Islet precursor cell (in vitro differentiated cells): ENCODE measurements at regions not wholly inside any gene's neighbourhood (a gene's known extent, or its start where the extent isn't known, plus 50 kb on each side); places are given as distances from the start of the nearest gene placed in this dataset.
"Not testable (repeated sequence)": the region's sequence is repeated elsewhere in the genome, so short reads cannot be mapped to it uniquely, and the experiment has no call there.

ENCODE experiments used
- DNase-seq: peaks from one replicate; pipeline ENCODE4 v3.0.0-alpha.2; 2018

- no peak for DNase-seq
Observed at GRCh38 chr16:54808890-54809289, 121.8 kb upstream of the IRX5 start.

GRCh38 chr16:54806881-54807360 is 123.7 kb upstream of the IRX5 start:
- no peak for DNase-seq

GRCh38 chr16:54806378-54806777 is 124.3 kb upstream of the IRX5 start:
- DNase-seq: no peak

- no peak for DNase-seq
Observed at GRCh38 chr16:54805648-54806047, 125.0 kb upstream of the IRX5 start.

- DNase-seq: no peak
Observed at GRCh38 chr16:54801057-54801844, 129.4 kb upstream of the IRX5 start.

- DNase-seq: no peak
Observed at GRCh38 chr16:54798267-54798666, 132.4 kb upstream of the IRX5 start.

GRCh38 chr16:54796211-54796610 is 134.5 kb upstream of the IRX5 start:
- no peak for DNase-seq

GRCh38 chr16:54792811-54793210 is 137.9 kb upstream of the IRX5 start:
- DNase-seq: no peak

GRCh38 chr16:54787045-54787444 is 143.6 kb upstream of the IRX5 start:
- no peak for DNase-seq

- no peak for DNase-seq
Observed at GRCh38 chr16:54783980-54784379, 146.7 kb upstream of the IRX5 start.

- no peak for DNase-seq
Observed at GRCh38 chr16:54783226-54783625, 147.4 kb upstream of the IRX5 start.

- DNase-seq: no peak
Observed at GRCh38 chr16:54780266-54780665, 150.4 kb upstream of the IRX5 start.

- DNase-seq: no peak
Observed at GRCh38 chr16:54779549-54779948, 151.1 kb upstream of the IRX5 start.

- no peak for DNase-seq
Observed at GRCh38 chr16:54774768-54775167, 155.9 kb upstream of the IRX5 start.

- DNase-seq: no peak
Observed at GRCh38 chr16:54772400-54772799, 158.3 kb upstream of the IRX5 start.

- no peak for DNase-seq
Observed at GRCh38 chr16:54766355-54766754, 164.3 kb upstream of the IRX5 start.

GRCh38 chr16:54750249-54750648 is 180.4 kb upstream of the IRX5 start:
- DNase-seq: no peak

GRCh38 chr16:54748611-54749190 is 182.0 kb upstream of the IRX5 start:
- no peak for DNase-seq

- no peak for DNase-seq
Observed at GRCh38 chr16:54746596-54746995, 184.1 kb upstream of the IRX5 start.

GRCh38 chr16:54744998-54745397 is 185.7 kb upstream of the IRX5 start:
- no peak for DNase-seq

- DNase-seq: no peak
Observed at GRCh38 chr16:54742436-54742835, 188.2 kb upstream of the IRX5 start.

GRCh38 chr16:54739381-54739780 is 191.3 kb upstream of the IRX5 start:
- no peak for DNase-seq

- DNase-seq: no peak
Observed at GRCh38 chr16:54734156-54734555, 196.5 kb upstream of the IRX5 start.

- DNase-seq: not testable (repeated sequence)
Observed at GRCh38 chr16:54727696-54728095, 203.0 kb upstream of the IRX5 start.
